GM06990 (cell line): ENCODE measurements at regions not wholly inside any gene's neighbourhood (a gene's known extent, or its start where the extent isn't known, plus 50 kb on each side); places are given as distances from the start of the nearest gene placed in this dataset.

ENCODE experiments used
- DNase-seq: peaks from one replicate; pipeline ENCODE4 v3.0.0-alpha.2; 2011; ENCODE audit not compliant: insufficient read length; ENCODE audit errors: extremely low read depth
- H3K27me3 ChIP-seq: replicated peaks from 2 replicates; pipeline ENCODE4 v1.6.0; 2011; ENCODE audit warnings: low read length; ENCODE audit not compliant: control insufficient read depth, insufficient read depth
- H3K36me3 ChIP-seq: 2 replicates; pipeline ENCODE4 v1.5.1; 2011; ENCODE audit warnings: low read length; ENCODE audit not compliant: control insufficient read depth, insufficient read depth
- H3K4me3 ChIP-seq: replicated peaks from 2 replicates; pipeline ENCODE4 v1.5.1; 2011; ENCODE audit warnings: low read depth, mild to moderate bottlenecking, control low read depth, low read length
- CTCF ChIP-seq: IDR thresholded peaks from 2 replicates; pipeline ENCODE4 v1.5.1; 2011; ENCODE audit warnings: low read length, control low read depth, mild to moderate bottlenecking, inconsistent platforms; ENCODE audit not compliant: insufficient read depth, poor library complexity, severe bottlenecking

GRCh38 chr6:155676346-155676745, 220.7 kb upstream of the NOX3 start:
- TF ChIP-seq CTCF: no peak
- no peak for DNase-seq
- Histone ChIP-seq H3K36me3 (no peaks in the 10 kb centered on the region), H3K4me3 (no peak overlapping the region), H3K27me3 (no peaks in the 10 kb centered on the region; the same call in 1 of the 2 replicates)

- no peak for DNase-seq
- TF ChIP-seq CTCF: no peak
- H3K27me3 ChIP-seq: no peaks in the 10 kb centered on the region
- no peak overlapping the region for H3K4me3 ChIP-seq
- no peaks in the 10 kb centered on the region for H3K36me3 ChIP-seq
These were observed 215.0 kb upstream of the NOX3 start for GRCh38 chr6:155670655-155671054.

GRCh38 chr6:155660251-155660977, 204.8 kb upstream of the NOX3 start:
- TF ChIP-seq CTCF: no peak
- no peak overlapping the region for H3K4me3 ChIP-seq
- no peaks in the 10 kb centered on the region; the same call in 1 of the 2 replicates for H3K27me3 ChIP-seq
- no peak for DNase-seq
- no peaks in the 10 kb centered on the region for H3K36me3 ChIP-seq

GRCh38 chr6:155656024-155656423, 200.4 kb upstream of the NOX3 start:
- Histone ChIP-seq H3K4me3 (no peak overlapping the region), H3K27me3 (no peaks in the 10 kb centered on the region), H3K36me3 (no peaks in the 10 kb centered on the region)
- TF ChIP-seq CTCF: no peak
- DNase-seq: no peak

GRCh38 chr6:155654474-155654873, 198.8 kb upstream of the NOX3 start:
- Histone ChIP-seq H3K4me3 (no peak overlapping the region), H3K27me3 (no peaks in the 10 kb centered on the region), H3K36me3 (no peaks in the 10 kb centered on the region)
- TF ChIP-seq CTCF: no peak
- DNase-seq: no peak

- Histone ChIP-seq H3K27me3 (no peaks in the 10 kb centered on the region), H3K36me3 (no peaks in the 10 kb centered on the region), H3K4me3 (no peak overlapping the region)
- DNase-seq: no peak
- TF ChIP-seq CTCF: no peak
These were observed 192.7 kb upstream of the NOX3 start for GRCh38 chr6:155648301-155648700.
